ENCODE measurements at regions not wholly inside any gene's neighbourhood (a gene's known extent, or its start where the extent isn't known, plus 50 kb on each side); places are given as distances from the start of the nearest gene placed in this dataset.

- TF ChIP-seq, protein P1, sequence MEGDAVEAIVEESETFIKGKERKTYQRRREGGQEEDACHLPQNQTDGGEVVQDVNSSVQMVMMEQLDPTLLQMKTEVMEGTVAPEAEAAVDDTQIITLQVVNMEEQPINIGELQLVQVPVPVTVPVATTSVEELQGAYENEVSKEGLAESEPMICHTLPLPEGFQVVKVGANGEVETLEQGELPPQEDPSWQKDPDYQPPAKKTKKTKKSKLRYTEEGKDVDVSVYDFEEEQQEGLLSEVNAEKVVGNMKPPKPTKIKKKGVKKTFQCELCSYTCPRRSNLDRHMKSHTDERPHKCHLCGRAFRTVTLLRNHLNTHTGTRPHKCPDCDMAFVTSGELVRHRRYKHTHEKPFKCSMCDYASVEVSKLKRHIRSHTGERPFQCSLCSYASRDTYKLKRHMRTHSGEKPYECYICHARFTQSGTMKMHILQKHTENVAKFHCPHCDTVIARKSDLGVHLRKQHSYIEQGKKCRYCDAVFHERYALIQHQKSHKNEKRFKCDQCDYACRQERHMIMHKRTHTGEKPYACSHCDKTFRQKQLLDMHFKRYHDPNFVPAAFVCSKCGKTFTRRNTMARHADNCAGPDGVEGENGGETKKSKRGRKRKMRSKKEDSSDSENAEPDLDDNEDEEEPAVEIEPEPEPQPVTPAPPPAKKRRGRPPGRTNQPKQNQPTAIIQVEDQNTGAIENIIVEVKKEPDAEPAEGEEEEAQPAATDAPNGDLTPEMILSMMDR (IDR thresholded peaks at IDR 0.05) = no peak
- TF ChIP-seq POLR2A (IDR thresholded peaks at IDR 0.05) = no peak
These were observed 427.5 kb downstream of the ADRA2A start for GRCh38 chr10:111504376-111504775.
